ENCODE measurements at regions not wholly inside any gene's neighbourhood (a gene's known extent, or its start where the extent isn't known, plus 50 kb on each side); places are given as distances from the start of the nearest gene placed in this dataset.
"Not testable (repeated sequence)": the region's sequence is repeated elsewhere in the genome, so short reads cannot be mapped to it uniquely, and the experiment has no call there.

GRCh38 chr3:56926243-56926946, 124.6 kb upstream of the ARHGEF3 start:
- Histone ChIP-seq H3K27me3 (no peaks in the 10 kb centered on the region), H3K4me3 (ENCODE audit: low read depth, low read length) (no peak overlapping the region), H3K36me3 (no peaks in the 10 kb centered on the region), H3K4me1 (no peaks in the 10 kb centered on the region), H3K9me3 (no peaks in the 10 kb centered on the region)
- TF ChIP-seq, protein P1, sequence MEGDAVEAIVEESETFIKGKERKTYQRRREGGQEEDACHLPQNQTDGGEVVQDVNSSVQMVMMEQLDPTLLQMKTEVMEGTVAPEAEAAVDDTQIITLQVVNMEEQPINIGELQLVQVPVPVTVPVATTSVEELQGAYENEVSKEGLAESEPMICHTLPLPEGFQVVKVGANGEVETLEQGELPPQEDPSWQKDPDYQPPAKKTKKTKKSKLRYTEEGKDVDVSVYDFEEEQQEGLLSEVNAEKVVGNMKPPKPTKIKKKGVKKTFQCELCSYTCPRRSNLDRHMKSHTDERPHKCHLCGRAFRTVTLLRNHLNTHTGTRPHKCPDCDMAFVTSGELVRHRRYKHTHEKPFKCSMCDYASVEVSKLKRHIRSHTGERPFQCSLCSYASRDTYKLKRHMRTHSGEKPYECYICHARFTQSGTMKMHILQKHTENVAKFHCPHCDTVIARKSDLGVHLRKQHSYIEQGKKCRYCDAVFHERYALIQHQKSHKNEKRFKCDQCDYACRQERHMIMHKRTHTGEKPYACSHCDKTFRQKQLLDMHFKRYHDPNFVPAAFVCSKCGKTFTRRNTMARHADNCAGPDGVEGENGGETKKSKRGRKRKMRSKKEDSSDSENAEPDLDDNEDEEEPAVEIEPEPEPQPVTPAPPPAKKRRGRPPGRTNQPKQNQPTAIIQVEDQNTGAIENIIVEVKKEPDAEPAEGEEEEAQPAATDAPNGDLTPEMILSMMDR (IDR thresholded peaks at IDR 0.05; ENCODE audit: low read depth, low read length): no peak
- DNase-seq: no peak

DNA sequence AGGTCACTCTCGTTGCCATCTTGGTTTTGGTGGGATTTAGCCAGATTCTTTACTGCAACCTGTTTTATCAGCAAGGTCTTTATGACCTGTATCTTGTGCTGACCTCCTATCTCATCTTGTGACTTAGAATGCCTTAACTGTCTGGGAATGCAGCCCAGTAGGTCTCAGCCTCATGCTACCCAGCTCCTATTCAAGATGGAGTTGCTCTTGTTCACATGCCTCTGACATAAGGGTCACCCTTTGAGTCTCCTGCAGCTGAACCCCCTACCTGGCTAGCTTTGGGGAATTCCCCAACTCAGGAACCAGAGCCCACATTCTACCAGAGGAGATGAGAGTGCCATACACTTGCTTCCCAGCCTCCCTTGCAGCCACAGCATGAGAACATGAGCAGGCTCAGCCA, 123.0 kb upstream of the ARHGEF3 start:
- not testable (repeated sequence) for H3K4me3 ChIP-seq (ENCODE audit: low read depth, low read length); H3K27me3 ChIP-seq; H3K36me3 ChIP-seq; DNase-seq; H3K9me3 ChIP-seq; H3K4me1 ChIP-seq

- TF ChIP-seq, protein P1 (IDR thresholded peaks at IDR 0.05; ENCODE audit: low read depth, low read length): no peak
- Histone ChIP-seq H3K9me3 (no peaks in the 10 kb centered on the region), H3K4me3 (ENCODE audit: low read depth, low read length) (no peak overlapping the region), H3K36me3 (no peaks in the 10 kb centered on the region), H3K4me1 (no peaks in the 10 kb centered on the region), H3K27me3 (no peaks in the 10 kb centered on the region)
- no peak for DNase-seq
Measured at GRCh38 chr3:56923526-56924224, 121.9 kb upstream of the ARHGEF3 start.

GRCh38 chr3:56921573-56922453, 120.1 kb upstream of the ARHGEF3 start:
- H3K9me3 ChIP-seq: no peaks in the 10 kb centered on the region
- H3K4me1 ChIP-seq: no peaks in the 10 kb centered on the region
- H3K36me3 ChIP-seq: no peaks in the 10 kb centered on the region
- TF ChIP-seq, protein P1 (IDR thresholded peaks at IDR 0.05; ENCODE audit: low read depth, low read length): no peak
- no peak overlapping the region for H3K4me3 ChIP-seq (ENCODE audit: low read depth, low read length)
- H3K27me3 ChIP-seq: no peaks in the 10 kb centered on the region
- DNase-seq: no peak

GRCh38 chr3:56919797-56920195, 118.0 kb upstream of the ARHGEF3 start:
- Histone ChIP-seq H3K36me3 (no peaks in the 10 kb centered on the region), H3K9me3 (no peaks in the 10 kb centered on the region), H3K4me1 (no peaks in the 10 kb centered on the region), H3K27me3 (no peaks in the 10 kb centered on the region), H3K4me3 (ENCODE audit: low read depth, low read length) (no peak overlapping the region)
- TF ChIP-seq, protein P1 (IDR thresholded peaks at IDR 0.05; ENCODE audit: low read depth, low read length): no peak
- no peak for DNase-seq

DNA sequence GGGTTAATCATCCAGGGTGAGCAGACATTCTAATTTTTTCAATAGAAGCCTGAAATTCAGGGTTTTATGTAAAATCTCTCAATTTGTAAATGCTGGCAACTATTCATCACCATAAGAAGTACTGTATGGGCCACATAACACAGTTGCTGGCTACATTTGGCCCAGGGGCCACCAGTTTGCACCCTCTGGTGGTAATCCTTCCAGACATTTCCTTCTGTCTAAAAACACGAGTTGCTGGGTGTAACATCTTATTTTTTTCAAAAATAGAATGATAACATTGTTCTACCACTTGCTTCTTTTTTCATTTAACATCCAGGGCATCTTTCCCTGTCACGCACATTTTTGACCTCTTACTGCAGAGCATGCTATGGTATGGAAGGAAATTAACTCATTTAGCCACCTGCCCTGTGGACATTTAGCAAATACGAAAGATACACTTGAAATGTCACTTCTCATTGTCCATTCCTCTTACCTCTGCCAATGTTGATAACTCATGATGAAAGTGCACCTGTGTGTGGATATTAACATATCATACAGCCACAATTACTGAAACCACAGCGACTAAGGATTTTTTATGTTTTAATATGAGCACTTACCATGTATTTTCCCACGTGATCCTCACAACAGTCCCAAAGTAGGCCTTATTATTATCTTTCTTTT, 117.5 kb upstream of the ARHGEF3 start:
- H3K36me3 ChIP-seq: no peaks in the 10 kb centered on the region
- no peaks in the 10 kb centered on the region for H3K4me1 ChIP-seq
- no peaks in the 10 kb centered on the region for H3K9me3 ChIP-seq
- no peak for DNase-seq
- TF ChIP-seq, protein P1 (IDR thresholded peaks at IDR 0.05; ENCODE audit: low read depth, low read length): 0 out of 2 replicates have a peak, but pooled peaks have one; percentile 6
- H3K27me3 ChIP-seq: no peaks in the 10 kb centered on the region
- no peak overlapping the region for H3K4me3 ChIP-seq (ENCODE audit: low read depth, low read length)
